Fibroblast of mammary gland (primary cell): ENCODE measurements at regions not wholly inside any gene's neighbourhood (a gene's known extent, or its start where the extent isn't known, plus 50 kb on each side); places are given as distances from the start of the nearest gene placed in this dataset.

Experiments
- DNase-seq: peaks from one replicate; pipeline ENCODE4 v3.0.0-alpha.2; 2010; ENCODE audit warnings: low read depth
- H3K4me3 ChIP-seq: 2 replicates; pipeline ENCODE4 v1.5.1; 2011; ENCODE audit warnings: low read depth, mild to moderate bottlenecking, low read length, moderate library complexity; ENCODE audit not compliant: control insufficient read depth
- CTCF ChIP-seq: conservative IDR thresholded peaks from 2 replicates; pipeline ENCODE4 v1.5.1; 2011; ENCODE audit warnings: low read depth, low read length, inconsistent platforms; ENCODE audit not compliant: control insufficient read depth, insufficient read depth

DNA sequence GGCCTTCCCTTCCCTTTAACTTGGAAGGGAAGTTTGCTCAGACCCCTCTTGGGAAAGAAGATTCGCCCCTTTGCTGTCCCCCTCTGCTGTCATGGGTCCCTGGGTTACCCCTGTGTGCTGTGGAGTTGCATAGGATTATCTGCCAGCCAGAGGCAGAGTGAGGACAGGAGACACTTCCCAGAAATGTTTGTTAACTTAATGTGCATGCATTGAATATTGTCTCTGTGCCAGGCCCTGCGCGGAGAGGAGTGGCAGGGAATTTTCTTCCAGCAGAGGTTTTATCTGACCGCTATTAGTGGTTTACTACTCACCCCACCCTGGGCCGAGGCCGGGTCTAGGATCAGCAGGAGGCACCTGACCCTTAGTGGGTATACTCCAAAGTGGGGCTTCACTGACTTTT is 894.8 kb downstream of the TBC1D22A start:
- no peak for DNase-seq
- H3K4me3 ChIP-seq, result no peak overlapping the region
- TF ChIP-seq CTCF, result no peak

DNA sequence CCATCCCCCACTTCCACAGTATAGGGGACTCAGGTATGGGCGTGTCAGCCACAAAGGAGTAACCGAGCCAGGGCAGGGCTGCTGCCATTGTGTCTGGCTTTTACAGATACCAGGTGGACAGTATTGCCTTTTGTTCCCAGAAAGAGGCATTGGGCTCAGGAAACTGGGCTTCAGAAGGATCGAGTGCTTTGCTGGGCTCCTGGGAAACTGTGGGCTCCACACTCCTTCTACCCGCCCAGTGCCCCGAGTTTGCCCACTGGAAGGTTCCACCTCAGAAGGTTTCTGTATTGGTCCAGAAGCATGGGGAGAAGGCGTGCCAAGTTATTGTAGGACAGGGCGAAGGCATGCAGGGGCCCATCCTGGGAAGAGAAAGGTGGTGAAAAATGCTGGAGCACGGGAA is 894.4 kb downstream of the TBC1D22A start:
- DNase-seq, result no peak
- TF ChIP-seq CTCF, result no peak
- no peak overlapping the region for H3K4me3 ChIP-seq

DNA sequence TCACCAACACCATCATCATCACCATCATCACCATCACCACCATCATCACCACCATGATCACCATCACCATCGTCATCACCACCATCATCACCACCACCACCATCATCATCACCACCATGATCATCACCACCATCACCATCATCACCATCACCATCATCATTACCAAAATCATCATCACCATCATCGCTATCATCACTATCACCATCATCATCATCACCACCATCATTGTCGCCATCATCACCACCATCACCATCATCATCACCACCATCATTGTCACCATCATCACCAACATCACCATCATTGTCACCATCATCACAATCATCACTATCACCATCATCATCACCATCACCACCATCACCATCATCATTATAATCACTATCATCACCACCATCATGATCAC is 893.5 kb downstream of the TBC1D22A start:
- no peak for TF ChIP-seq CTCF
- H3K4me3 ChIP-seq, result no peak overlapping the region
- no peak for DNase-seq

- no peak for TF ChIP-seq CTCF
- no peak overlapping the region for H3K4me3 ChIP-seq
- no peak for DNase-seq
These were observed 892.6 kb downstream of the TBC1D22A start for GRCh38 chr22:47654922-47655491.

GRCh38 chr22:47653921-47654320 is 891.5 kb downstream of the TBC1D22A start:
- no peak for TF ChIP-seq CTCF
- H3K4me3 ChIP-seq, result no peak overlapping the region
- DNase-seq, result no peak

GRCh38 chr22:47651216-47651987 is 889.0 kb downstream of the TBC1D22A start:
- no peak for DNase-seq
- no peak overlapping the region for H3K4me3 ChIP-seq
- no peak for TF ChIP-seq CTCF
